Uterus (tissue), 2 donors: ENCODE measurements at regions not wholly inside any gene's neighbourhood (a gene's known extent, or its start where the extent isn't known, plus 50 kb on each side); places are given as distances from the start of the nearest gene placed in this dataset.

Experiments
- CTCF ChIP-seq, 4 experiments: fragments of 200-600 bp in 2 of 4; fragments of 450-650 bp in 2 of 4; sonication (generic) in 2 of 4; IDR thresholded peaks; one replicate each; pipeline ENCODE4 v1.5.1; 2016 to 2019; ENCODE audit warnings: antibody characterized with exemption in 4 of 4, mild to moderate bottlenecking in 2 of 4, moderate library complexity in 1 of 4
- POLR2A ChIP-seq, 2 donors: fragments of 450-650 bp; IDR thresholded peaks; one replicate each; pipeline ENCODE4 v1.6.1; 2016; ENCODE audit warnings: antibody characterized with exemption in 2 of 2, mild to moderate bottlenecking in 1 of 2, moderate library complexity in 1 of 2

GRCh38 chr3:74456166-74456565 is 158.3 kb downstream of the CNTN3 start:
- TF ChIP-seq POLR2A (IDR thresholded peaks at IDR 0.05) (no peak), CTCF (IDR thresholded peaks at IDR 0.05) (no peak)
